ENCODE measurements at regions not wholly inside any gene's neighbourhood (a gene's known extent, or its start where the extent isn't known, plus 50 kb on each side); places are given as distances from the start of the nearest gene placed in this dataset.

DNA sequence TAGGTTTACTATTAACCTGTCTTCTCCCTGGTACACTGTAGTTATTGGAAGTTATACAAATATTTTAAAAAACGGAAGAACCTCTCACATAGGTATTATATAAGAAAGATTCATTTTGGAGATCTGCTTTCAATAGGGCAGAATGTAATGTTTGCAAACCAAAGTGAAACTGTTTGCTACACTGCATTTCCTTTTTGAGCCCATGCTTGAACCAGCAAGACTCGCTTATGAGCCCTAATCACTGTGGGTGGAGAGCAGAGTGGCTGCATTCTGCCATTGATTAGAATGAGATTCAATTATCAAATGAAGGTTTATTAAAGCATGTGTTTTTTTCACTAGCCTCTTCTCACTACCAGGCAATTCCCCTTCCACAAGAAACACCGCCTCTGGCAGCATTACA is 589.7 kb downstream of the CDH11 start:
- Histone ChIP-seq H3K27me3 (no peaks in the 10 kb centered on the region), H3K4me1 (no peaks in the 10 kb centered on the region), H3K9me3 (no peaks in the 10 kb centered on the region), H3K4me3 (no peak overlapping the region), H3K36me3 (no peaks in the 10 kb centered on the region), H3K27ac (no peak overlapping the region)
- TF ChIP-seq CTCF (IDR thresholded peaks at IDR 0.05) = no peak
- DNase-seq = no peak
- intact Hi-C loops (cut with DNase I; ENCODE audit: low total_unique reads) = no loop called here

DNA sequence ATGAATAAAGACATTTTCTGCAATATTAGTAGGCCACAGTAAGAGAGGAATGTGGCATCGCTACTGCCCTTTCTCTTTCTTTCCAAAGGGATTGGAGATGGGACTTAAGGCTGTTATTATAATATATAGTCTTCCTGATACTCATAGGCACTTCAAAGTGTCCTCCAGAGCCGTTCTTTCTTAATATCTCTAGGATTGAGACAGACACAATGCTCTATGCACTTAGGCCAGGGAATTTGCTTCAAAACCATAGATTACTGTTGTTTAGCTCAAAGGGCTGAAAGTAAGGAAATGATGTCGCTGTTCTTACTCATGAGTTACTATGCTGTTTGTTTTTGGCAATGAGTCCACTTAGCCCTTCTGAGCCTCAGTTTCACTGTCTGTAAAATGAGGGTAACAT is 590.5 kb downstream of the CDH11 start:
- intact Hi-C loops (cut with DNase I; ENCODE audit: low total_unique reads) = no loop called here
- Histone ChIP-seq H3K27me3 (no peaks in the 10 kb centered on the region), H3K4me3 (no peak overlapping the region), H3K9me3 (no peaks in the 10 kb centered on the region), H3K4me1 (no peaks in the 10 kb centered on the region), H3K27ac (no peak overlapping the region), H3K36me3 (no peaks in the 10 kb centered on the region)
- no peak for TF ChIP-seq CTCF (IDR thresholded peaks at IDR 0.05)
- DNase-seq = no peak

GRCh38 chr16:64522548-64522947 is 599.3 kb downstream of the CDH11 start:
- no peaks in the 10 kb centered on the region for H3K27me3 ChIP-seq
- DNase-seq = no peak
- no peak overlapping the region for H3K4me3 ChIP-seq

GRCh38 chr16:64513871-64514270 is 608.0 kb downstream of the CDH11 start:
- H3K36me3 ChIP-seq = no peaks in the 10 kb centered on the region
- intact Hi-C loops (cut with DNase I; ENCODE audit: low total_unique reads) = no loop called here
- H3K4me3 ChIP-seq = no peak overlapping the region
- no peak for TF ChIP-seq CTCF (IDR thresholded peaks at IDR 0.05)
- H3K27ac ChIP-seq = no peak overlapping the region
- no peaks in the 10 kb centered on the region for H3K4me1 ChIP-seq
- H3K9me3 ChIP-seq = no peaks in the 10 kb centered on the region
- DNase-seq = no peak
- H3K27me3 ChIP-seq = no peaks in the 10 kb centered on the region

More at GRCh38 chr16:64522548-64522947, 599.3 kb downstream of the CDH11 start:
- Histone ChIP-seq H3K4me1 (no peaks in the 10 kb centered on the region), H3K36me3 (no peaks in the 10 kb centered on the region), H3K27ac (no peak overlapping the region), H3K9me3 (no peaks in the 10 kb centered on the region)
- intact Hi-C loops (cut with DNase I; ENCODE audit: low total_unique reads) = no loop called here
- TF ChIP-seq CTCF (IDR thresholded peaks at IDR 0.05) = no peak

- Histone ChIP-seq H3K27ac (no peak overlapping the region), H3K9me3 (peaks cover 0 to 20% (median 6%) of the 10 kb centered on the region in 3 donors), H3K4me3 (no peak overlapping the region), H3K27me3 (no peaks in the 10 kb centered on the region), H3K36me3 (no peaks in the 10 kb centered on the region), H3K4me1 (no peaks in the 10 kb centered on the region)
- TF ChIP-seq CTCF (IDR thresholded peaks at IDR 0.05) = no peak
- no peak for DNase-seq
- intact Hi-C loops (cut with DNase I; ENCODE audit: low total_unique reads) = no loop called here
Measured at GRCh38 chr16:64507240-64508024, 614.4 kb downstream of the CDH11 start.

All from tibial artery (tissue), 4 donors.